NCI-H1436 treated with DMSO at 0.1 percent for 48 hours (cell line): ENCODE measurements at regions not wholly inside any gene's neighbourhood (a gene's known extent, or its start where the extent isn't known, plus 50 kb on each side); places are given as distances from the start of the nearest gene placed in this dataset.
A peak's percentile ranks its signal among the peaks of the same experiment; 100 is the strongest.

Experiments
- DNase-seq: peaks from one replicate; lab custom pipeline; 2025; lab: John Stamatoyannopoulos, UW

DNA sequence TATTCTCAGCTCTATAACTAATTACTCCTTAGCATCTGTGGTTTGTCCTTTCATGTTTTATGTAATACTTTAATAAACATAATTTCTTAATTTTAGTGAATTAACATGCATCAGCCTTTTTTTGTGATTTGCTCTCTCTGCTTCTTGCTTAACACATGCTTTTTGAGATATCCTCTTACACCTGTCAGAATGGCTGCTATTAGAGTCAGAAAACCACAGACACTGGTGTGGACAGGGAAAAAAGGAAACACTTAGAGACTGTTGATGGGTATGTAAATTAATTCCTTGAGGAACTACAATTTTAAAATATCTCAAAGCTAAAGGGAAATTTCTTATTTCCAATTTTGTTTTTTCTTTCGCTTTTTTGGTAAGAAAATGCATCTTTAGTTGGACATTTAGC lies 549.0 kb downstream of the ZNF804A start:
- DNase-seq: no peak

DNA sequence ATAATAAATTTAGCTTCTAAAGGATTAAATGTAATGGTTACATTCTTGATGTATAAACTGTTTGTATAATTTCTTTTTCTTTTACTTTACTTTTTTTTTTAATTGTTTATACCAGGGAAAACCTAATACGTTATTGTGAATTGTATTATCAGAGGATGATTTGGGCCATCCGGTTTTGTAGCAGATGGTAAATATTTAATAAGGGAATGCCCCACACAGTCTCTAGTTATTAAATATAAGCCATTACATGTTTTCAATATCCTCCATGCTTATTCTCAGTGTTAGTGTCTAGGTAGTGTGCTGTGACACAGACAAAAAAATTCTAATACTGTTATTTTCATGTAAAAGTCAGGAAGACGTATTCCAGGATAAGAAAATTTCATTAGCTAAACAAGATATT lies 553.9 kb downstream of the ZNF804A start:
- DNase-seq: no peak

DNA sequence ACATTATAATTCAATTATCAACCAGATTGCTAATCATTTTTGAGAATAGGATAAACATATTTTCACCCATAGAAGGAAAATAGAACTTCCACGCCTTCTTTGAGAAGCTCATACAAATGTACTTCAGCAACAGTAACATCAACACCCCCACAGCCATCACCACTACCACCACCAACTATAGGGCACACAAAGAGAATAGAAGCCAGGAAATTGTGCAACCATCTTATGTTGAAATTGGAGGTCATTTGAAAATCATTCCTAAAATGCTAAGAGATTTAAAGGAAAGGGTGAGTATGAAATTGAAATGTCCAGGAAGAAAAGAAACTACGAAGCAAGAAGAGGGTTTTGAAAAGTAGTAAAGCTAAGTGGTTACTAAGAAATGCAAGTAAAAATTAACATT lies 563.4 kb downstream of the ZNF804A start:
- DNase-seq: no peak

DNA sequence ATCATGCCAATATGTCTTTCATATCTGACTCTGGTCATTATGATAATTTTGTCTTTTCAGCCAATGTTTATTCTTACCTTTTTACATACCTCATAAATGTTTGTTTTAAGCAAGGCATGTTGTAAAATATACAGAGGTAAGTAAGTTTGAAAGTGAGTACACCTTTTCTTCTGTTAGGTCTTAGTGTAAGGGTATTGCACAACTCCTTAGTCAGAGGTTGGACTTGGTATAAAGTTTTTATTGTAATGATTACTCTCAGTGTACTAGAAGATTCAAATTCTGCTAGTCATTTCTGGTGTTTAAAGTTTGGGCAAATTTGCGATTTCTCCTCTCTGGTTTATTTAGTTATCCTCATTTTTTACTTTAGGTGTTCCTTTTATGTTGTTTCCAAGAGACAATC lies 564.3 kb upstream of the FSIP2 start:
- no peak for DNase-seq

DNA sequence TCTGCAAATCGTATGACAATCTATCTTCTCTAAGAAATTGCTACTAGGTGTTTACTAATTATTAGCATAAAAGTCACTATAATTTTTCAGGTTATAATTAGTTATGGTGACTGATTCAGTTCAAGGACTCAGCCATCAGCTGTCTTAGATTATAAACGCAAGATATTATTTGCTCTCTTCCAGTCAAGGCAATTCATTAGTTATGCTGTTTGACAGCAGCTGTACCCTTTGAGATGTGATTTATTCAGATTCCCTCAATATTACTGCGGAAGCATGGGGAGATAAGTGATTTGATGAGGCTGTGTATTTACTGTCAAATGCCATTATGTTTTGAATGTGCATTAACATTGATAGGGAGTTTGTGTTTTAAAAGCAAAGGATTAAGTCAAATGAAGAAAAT lies 558.9 kb upstream of the FSIP2 start:
- no peak for DNase-seq

DNA sequence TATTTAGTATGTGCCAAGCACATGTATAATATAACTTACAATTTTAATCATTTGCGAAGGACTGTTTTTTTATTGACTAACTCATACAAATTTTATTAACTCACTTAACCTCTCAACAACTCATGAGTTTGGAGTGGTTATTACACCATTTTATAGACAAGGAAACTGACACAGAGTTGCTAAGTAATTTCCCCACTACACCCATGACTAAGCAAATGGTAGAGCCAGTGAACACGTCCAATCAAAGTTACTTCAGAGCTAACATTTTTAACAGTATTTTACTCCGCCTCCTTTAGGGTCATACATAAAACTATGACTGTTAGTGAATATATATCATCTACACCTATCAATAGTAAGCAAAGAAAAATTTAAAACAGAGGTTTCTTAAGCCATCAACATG lies 556.7 kb upstream of the FSIP2 start:
- DNase-seq: no peak

DNA sequence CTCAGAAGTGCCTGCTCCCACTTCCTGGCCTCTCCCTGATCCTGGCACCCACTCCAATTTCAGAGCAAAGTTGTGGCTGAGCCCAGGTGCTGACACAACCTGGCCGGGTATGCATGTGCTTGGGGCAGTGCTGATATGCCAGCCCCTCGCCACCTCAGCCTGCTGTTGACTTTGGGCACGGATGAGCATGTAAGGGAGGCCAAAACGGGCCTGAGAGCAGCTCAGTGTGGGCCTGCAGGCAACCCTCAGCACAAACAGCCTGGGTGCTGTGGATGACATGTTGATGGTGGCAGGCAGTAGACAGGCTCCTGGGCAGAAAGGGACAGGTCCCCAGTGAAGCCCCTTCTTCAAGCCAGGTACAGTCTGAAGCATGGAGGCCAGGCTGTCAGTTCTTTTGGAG lies 553.6 kb upstream of the FSIP2 start:
- DNase-seq: no peak

DNA sequence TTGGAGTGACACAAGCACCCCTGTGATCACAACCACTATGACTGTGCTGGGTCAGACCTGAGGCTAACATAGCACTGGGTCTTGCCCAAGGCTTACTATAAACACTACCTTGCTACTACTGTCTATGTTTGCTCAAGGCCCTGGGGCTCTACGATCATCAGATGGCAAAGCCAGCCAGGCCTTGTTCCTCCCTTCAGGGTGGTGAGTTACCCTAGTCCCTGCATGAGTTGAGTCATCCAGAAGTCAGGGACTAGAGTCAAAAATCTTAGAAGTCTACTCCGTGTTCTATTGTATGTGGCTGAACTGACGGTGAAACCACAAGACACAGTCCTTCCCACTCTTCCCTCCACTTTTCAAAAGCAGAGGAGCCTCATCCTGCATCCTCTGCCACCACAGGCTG lies 551.2 kb upstream of the FSIP2 start:
- no peak for DNase-seq

DNA sequence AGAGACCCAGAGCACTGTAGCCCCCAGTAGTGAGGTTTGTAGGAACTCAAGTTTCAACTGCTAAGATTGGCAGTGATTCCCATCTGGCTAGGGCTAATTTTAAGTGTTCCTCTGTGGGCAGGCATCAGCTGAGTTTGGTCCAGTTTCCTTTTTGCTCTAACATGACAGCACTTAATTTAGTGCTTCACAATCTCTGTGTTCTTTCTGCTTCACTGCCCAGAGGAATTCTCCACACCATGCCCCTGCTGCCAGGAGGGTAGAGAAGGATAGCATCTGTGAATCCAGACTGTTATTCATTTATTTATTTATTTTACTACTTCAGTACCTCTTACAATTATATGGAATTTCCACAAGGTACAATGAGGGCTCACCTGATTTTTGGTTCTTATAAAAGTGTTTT lies 549.9 kb upstream of the FSIP2 start:
- DNase-seq: no peak

DNA sequence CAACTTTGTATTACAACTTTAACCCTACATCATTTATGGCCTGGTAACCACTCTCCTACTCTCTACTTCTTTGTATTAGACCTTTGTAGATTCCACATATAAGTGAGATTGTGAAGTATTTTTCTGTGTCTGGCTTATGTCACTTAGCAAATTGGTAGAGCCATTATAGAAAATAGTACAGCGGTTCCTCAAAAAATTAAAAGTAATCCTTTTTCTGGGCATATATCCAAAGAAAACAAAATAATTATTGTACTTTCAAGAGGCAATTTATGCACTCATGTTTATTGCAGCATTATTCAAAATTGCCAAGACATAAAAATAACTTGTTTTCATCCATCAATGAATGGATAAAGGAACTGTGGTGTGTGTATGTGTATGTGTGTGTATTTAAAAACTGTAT lies 537.5 kb upstream of the FSIP2 start:
- peak; percentile 89 for DNase-seq

DNA sequence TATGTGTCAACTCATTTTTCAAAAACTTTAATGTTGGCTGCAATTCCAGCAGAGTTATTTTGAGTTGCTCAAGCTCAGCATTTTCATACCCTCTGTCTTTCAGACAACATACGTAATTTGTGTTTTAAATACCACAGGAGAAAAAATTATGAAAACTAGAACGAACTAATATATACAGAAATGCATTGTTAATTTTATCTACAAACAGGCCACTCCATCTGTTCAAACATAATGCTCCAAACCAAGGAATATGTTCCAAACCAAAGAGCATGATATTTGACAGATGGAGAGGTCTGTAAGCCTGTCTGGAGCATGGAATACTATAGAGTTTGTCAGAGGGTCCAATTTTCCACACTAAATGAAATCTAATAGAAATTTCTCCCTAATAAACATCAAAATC lies 536.2 kb upstream of the FSIP2 start:
- no peak for DNase-seq

DNA sequence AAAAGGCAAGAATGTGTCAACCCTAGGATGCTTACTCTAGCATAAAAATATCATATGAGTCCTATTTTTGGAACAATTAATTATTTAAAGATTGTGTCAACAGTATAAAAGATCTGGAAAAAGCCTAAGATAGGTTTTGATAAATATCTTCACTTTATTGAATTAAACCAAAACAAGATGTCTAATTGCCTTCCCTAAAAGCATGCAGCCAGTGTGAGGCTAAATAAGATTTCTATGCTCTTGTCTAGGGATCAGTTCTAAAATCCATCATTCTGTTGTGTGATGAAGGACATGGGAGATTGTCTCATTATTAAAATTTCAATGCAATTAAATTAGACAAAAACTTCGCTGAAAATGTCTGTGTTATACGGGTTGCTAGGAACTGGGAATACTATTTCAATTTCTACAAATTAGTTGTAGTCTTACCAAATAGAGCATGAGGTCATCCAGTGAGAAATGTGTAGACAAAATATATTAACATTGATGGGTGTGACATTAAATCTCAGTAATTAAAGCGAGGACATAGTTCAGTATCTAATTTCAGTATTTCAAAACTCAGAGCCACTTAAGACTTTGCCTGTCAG lies 535.6 kb upstream of the FSIP2 start:
- DNase-seq: no peak

DNA sequence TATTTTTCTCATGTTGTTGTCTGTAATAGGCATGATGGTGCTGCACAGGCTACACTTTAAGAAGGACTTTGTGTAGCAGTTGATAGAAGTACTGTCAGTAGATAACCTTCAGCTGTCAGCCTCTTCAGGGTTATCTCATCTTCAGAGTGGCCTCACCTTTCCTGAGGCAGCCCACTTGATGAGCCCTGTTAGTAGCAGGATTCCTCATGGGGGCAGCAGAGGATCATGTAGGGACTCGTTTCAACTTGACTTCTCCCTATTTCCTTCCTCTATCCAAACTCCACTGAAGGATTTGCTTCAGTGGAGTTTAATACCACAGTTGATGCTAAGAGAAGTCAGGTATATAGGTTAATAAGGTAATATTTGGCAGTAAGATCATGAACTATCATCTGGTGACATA lies 530.3 kb upstream of the FSIP2 start:
- no peak for DNase-seq

DNA sequence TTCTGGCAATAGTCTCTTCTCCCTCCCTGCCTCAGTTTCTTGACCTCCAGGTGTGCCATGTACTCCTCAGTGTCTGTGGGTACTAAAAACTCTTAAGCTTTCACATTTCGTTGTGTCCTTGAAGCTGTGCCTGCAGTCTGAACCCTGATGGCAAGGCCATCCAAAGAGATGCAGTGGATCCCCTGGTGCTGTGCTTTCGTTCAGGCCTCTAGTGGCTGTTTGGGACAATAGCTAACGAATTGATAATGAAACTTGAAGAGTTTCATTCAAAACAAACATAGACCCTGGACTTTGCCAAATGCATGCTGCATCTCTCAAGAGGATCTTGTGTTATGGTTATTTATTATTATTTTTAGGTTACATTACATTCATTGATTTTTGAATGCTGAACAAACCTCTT lies 523.1 kb upstream of the FSIP2 start:
- DNase-seq: no peak

DNA sequence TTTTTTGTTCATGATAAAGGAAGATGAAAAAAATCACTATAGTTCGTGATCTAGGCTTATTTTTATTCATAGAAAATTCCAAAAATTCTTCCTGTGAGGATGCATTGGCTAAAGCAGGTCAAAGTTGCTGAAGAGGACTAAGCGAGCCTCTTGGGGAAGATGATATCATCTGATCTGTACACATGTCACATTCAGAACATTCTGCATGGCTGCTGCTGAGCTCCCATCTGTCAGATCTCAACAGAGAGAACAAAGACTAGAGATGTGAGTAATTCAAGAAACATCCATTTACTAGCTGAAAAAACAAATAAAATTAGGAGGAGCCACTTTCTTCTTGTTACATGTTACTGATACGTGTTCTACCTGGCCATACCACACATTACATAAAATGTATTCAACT lies 518.6 kb upstream of the FSIP2 start:
- DNase-seq: no peak

DNA sequence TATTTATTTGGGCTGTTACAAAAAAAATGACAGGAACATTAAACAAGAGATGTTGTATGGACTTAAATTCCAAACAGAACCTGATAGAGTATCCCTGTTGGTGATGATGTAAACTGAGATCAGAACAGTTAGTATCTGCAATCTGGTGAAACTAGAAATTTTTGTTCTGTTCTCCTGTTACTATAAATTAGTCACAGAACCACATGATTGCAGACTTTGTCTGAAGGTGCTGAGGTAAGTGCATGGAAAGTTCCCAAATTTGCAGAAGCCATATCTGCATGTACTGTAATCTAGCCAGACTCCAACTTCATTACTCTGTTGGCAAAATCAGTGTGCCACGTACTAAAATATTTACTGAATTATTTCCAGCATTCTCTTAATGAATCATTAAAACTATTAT lies 516.3 kb upstream of the FSIP2 start:
- no peak for DNase-seq

DNA sequence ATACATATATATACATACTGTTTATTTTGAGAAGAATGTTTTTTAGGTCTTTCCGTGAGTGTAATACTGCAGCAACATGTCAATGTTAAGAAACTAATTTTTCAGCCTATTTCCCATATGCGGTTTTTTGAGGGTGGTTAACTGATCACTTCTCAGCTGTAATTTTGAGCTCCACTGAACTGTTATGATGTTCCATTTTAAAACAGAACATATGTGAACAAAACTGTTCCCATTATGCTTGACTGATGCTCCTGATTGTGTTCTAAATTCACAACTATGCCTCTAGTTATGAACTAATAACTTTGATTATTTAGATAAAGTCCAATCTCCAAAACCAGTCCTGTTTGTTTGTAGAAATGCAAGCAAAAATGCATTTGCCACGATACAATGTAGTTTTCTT lies 511.2 kb upstream of the FSIP2 start:
- DNase-seq: no peak

DNA sequence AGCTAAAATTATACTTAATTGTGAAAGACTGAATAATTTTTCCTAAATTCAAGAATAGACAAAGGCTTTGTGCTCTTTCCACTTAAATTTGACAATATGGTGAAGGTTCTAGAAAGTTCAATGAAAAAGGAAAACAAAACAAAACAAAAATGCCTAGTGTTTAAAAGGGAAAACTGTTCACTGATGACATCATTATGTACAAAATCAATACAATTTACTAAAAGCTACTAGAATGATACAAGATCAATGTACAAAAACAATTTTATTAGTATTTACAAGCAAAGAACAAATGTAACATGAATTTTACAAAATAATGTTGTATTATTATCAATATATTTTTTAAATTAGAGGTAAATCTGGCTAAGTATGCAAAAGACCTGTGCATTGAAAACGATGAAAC lies 499.1 kb upstream of the FSIP2 start:
- no peak for DNase-seq

DNA sequence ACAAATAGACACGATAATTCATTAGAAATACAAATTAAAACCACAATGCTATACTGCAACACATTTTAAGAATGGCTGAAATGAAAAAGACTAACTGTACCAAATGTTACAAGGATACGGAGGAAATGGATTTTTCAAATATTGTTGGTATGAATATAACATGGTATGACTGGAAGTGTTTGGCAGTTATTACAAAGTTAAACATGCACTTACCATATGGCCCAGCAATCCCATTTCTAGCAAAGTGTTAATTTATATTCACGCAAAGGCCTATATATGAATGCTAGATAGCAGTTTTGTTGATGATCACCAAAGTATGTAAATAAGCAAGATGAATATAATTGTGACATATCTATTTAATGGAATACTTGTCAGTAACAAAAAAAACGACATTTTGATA lies 497.8 kb upstream of the FSIP2 start:
- no peak for DNase-seq

DNA sequence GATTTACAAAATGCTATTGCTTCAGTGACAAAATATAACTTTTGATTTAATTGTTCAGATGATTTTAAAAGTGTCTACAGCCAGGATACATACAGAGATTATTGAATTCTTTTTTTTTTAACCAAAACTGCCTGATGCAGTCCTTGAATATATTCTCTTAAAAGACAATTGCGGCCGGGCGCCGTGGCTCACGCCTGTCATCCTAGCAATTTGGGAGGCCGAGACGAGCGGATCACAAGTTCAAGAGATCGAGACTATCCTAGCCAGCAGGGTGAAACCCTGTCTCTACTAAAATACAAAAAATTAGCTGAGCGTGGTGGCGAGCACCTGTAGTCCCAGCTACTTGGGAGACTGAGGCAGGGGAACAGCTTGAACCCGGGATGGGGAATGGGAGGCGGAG lies 497.0 kb upstream of the FSIP2 start:
- DNase-seq: no peak

DNA sequence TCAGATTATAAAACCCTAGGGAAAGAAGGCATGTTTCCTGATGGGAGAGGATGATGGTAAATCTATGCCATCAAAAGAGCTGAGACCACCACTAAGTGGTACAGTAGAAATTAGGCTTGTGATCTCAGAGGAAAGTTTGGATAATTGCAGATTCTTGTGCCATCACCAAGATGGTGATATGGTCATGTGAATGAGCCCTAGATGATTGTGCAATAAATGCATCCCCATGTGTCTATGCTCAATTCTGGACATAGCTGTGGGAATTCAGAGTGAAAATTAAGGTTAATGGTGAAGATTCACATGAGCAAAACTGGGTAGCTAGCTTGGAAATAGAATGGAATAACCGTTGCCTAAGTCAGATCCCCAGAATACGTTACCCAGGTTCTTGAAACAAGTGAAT lies 496.1 kb upstream of the FSIP2 start:
- DNase-seq: no peak

DNA sequence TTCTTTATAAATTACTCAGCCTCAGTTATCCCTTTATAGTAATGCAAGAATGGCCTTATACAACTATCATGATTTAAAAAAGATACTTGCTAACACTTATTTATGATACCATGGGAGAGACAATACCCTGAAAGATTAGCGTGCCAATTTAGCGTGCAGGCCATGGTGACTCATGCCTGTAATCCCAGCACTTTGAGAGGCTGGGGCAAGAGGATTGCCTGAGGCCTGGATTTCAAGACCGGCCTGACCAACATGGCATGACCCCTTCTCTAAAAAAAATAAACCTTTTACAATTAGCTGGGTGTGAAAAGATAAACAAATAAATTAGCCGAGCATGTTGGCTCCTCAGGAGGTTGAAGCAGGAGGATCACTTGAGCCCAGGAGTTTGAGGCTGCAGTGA lies 493.4 kb upstream of the FSIP2 start:
- DNase-seq: no peak

DNA sequence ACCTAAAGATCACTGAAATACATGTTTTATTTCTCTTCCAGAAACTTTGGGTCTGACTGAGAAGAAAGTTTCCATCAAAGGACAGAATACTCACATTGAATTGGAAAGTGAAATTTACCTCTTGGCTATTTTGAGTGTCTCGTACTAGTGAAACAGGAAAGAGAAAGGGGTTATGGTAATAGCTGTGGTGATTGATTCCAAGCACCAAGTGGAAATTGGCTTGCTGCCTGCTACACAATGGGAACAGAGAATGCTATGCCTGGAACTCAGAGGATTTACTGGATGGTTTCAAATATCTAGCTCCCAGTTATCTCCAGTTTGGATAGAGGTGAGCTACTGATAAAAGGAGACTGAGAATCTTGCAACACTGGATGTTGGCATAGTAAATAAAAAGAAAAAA lies 492.8 kb upstream of the FSIP2 start:
- no peak for DNase-seq

DNA sequence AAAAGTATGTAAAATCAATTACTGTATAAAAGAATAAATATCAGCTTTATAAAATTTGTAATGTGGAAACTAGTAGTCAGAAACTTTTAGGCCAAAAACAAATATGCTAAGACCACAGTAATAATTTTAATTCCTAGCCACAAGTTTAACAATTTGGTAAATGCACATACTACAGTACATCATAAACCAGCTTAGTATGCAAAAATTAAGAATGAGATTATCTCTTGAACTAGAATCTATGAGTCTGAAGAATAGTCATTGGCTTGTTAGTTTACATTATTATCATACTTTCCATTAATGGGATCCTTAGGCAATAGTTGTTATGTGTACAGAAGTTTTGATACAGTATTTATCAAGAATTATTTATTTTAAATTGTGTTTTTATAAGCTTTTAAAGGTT lies 491.9 kb upstream of the FSIP2 start:
- DNase-seq: no peak

DNA sequence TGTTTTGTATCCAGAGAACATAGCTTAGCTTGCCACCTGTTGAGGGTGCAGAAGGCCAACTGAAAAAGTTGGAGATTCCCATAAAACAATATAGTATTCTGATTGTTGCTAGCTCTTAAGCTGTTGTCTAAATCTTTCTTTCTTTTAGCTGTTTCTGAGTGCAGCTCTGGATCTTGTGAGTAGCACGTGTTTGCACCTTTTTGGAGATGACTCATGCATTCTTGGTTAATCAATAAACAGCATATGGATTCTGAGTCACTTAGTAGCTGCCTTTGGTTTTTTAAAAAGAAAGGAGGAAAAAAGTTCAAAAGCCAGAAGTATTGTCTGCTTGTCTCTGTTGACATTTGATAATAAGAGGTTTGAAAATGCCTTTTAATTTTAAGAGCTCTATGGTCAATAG lies 483.0 kb upstream of the FSIP2 start:
- no peak for DNase-seq
